Left lung (tissue), 4 donors: ENCODE measurements at regions not wholly inside any gene's neighbourhood (a gene's known extent, or its start where the extent isn't known, plus 50 kb on each side); places are given as distances from the start of the nearest gene placed in this dataset.

Experiments used
- ATAC-seq: fragments of 200-7000 bp; cut with Tn5 transposase; one replicate; pipeline ENCODE4 v1.9.1; 2020; ENCODE audit warnings: moderate library complexity
- DNase-seq, 4 donors: peaks; one replicate each; pipeline ENCODE4 v3.0.0-alpha.2; 2013 to 2020
- H3K27ac ChIP-seq, 2 donors: fragments of 200-600 bp; sonication (generic) in 1 of 2; one replicate each; pipeline versions ENCODE4 v1.5.0 to v1.8.0; 2020 to 2021
- H3K27me3 ChIP-seq, 2 donors: fragments of 200-600 bp; sonication (generic) in 1 of 2; one replicate each; pipeline versions ENCODE4 v1.5.0 to v1.8.0; 2020 to 2021
- H3K36me3 ChIP-seq, 2 donors: fragments of 200-600 bp; sonication (generic) in 1 of 2; one replicate each; pipeline versions ENCODE4 v1.5.0 to v1.8.0; 2020 to 2021
- H3K4me1 ChIP-seq, 2 donors: fragments of 200-600 bp; one replicate each; pipeline ENCODE4 v1.8.0; 2021
- H3K4me3 ChIP-seq, 2 donors: fragments of 200-600 bp; sonication (generic) in 1 of 2; one replicate each; pipeline versions ENCODE4 v1.5.0 to v1.8.0; 2020 to 2021; ENCODE audit warnings: mild to moderate bottlenecking in 1 of 2
- H3K9me3 ChIP-seq, 2 donors: fragments of 200-600 bp; sonication (generic) in 1 of 2; one replicate each; pipeline versions ENCODE4 v1.5.0 to v1.8.0; 2020 to 2021
- CTCF ChIP-seq, 2 donors: fragments of 200-600 bp; sonication (generic) in 1 of 2; IDR thresholded peaks; one replicate each; pipeline versions ENCODE4 v1.5.0 to v1.8.0; 2021; ENCODE audit warnings: antibody characterized with exemption in 2 of 2
- intact Hi-C, 2 donors: fragments of 100-400 bp; cut with DNase I; formaldehyde crosslinking; loops; one replicate each; pipeline versions ENCODE4 v1.11.2 to v1.14.2; 2022
- donor health status: DM: no; HTN: yes; CAD: no.
- donor health status: DM: no; HTN: no; CAD: no.

- H3K9me3 ChIP-seq = no peaks in the 10 kb centered on the region
- DNase-seq (peak in 1 of 4 donors; percentile 13), ATAC-seq (no peak)
- TF ChIP-seq CTCF (IDR thresholded peaks at IDR 0.05) = no peak
- H3K36me3 ChIP-seq = no peaks in the 10 kb centered on the region
- peak overlapping the region; percentile 17 to 41 for H3K27ac ChIP-seq
- intact Hi-C loops = no loop called here
- H3K27me3 ChIP-seq = peaks cover 0 to 23% of the 10 kb centered on the region in 2 donors
- H3K4me3 ChIP-seq = no peak overlapping the region
- peaks cover 0 to 8% of the 10 kb centered on the region in 2 donors for H3K4me1 ChIP-seq
Measured at GRCh38 chr9:134491196-134491835, 150.3 kb upstream of the COL5A1 start.

GRCh38 chr9:134491856-134492255, 149.7 kb upstream of the COL5A1 start:
- Histone ChIP-seq H3K36me3 (no peaks in the 10 kb centered on the region), H3K4me3 (no peak overlapping the region), H3K27me3 (peaks cover 0 to 28% of the 10 kb centered on the region in 2 donors), H3K9me3 (no peaks in the 10 kb centered on the region), H3K27ac (peak overlapping the region; percentile 17 to 41), H3K4me1 (peaks cover 0 to 8% of the 10 kb centered on the region in 2 donors)
- DNase-seq = peak in 1 of 4 donors; percentile 42
- TF ChIP-seq CTCF (IDR thresholded peaks at IDR 0.05) = no peak
- intact Hi-C loops = no loop called here
- ATAC-seq = no peak

- Histone ChIP-seq H3K9me3 (no peaks in the 10 kb centered on the region), H3K4me3 (no peak overlapping the region), H3K27ac (no peak overlapping the region), H3K4me1 (peaks cover 0 to 8% of the 10 kb centered on the region in 2 donors), H3K27me3 (peaks cover 0 to 29% of the 10 kb centered on the region in 2 donors), H3K36me3 (no peaks in the 10 kb centered on the region)
- intact Hi-C loops = no loop called here
- TF ChIP-seq CTCF (IDR thresholded peaks at IDR 0.05) = no peak
- ATAC-seq (peak; percentile 80), DNase-seq (peak in 2 of 4 donors; percentile 79 to 93)
Measured at GRCh38 chr9:134492281-134492691, 149.3 kb upstream of the COL5A1 start.

- no peak overlapping the region for H3K27ac ChIP-seq
- DNase-seq = peak in 1 of 4 donors; percentile 58
- intact Hi-C loops = no loop called here
Measured at GRCh38 chr9:134492721-134493460, 148.7 kb upstream of the COL5A1 start.

More at GRCh38 chr9:134492721-134493460, 148.7 kb upstream of the COL5A1 start:
- H3K4me1 ChIP-seq = peaks cover 0 to 8% of the 10 kb centered on the region in 2 donors
- no peak for TF ChIP-seq CTCF (IDR thresholded peaks at IDR 0.05)
- H3K36me3 ChIP-seq = no peaks in the 10 kb centered on the region
- peaks cover 0 to 29% of the 10 kb centered on the region in 2 donors for H3K27me3 ChIP-seq
- no peak for ATAC-seq
- H3K9me3 ChIP-seq = no peaks in the 10 kb centered on the region
- H3K4me3 ChIP-seq = no peak overlapping the region
